ENCODE measurements at regions not wholly inside any gene's neighbourhood (a gene's known extent, or its start where the extent isn't known, plus 50 kb on each side); places are given as distances from the start of the nearest gene placed in this dataset.

DNA sequence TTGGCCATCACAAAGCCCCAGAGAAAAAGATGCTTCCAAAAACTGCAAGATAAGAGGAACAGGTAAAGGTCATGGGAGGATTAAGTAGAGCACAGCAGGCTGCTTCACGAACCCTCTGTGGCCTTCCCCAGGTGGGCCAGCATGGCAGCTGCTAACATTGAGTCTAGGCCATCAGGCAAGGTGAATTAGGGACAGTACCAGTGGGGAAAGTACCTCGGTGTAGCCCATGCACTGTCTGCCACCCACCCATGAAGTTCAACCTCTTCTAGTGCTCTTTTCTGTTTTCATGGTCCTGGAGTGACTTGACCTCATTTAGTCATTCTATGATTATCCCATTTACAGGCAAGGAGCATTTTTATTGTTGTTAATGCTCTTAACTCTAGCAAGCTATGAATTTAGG, 108.6 kb upstream of the DUSP22 start:
- no peak for TF ChIP-seq EP300 (IDR thresholded peaks at IDR 0.05)
- TF ChIP-seq POLR2AphosphoS5 (IDR thresholded peaks at IDR 0.05): no peak

All from sigmoid colon (tissue), 4 donors.